Tibial nerve (tissue), 4 donors: ENCODE measurements at regions not wholly inside any gene's neighbourhood (a gene's known extent, or its start where the extent isn't known, plus 50 kb on each side); places are given as distances from the start of the nearest gene placed in this dataset.

ENCODE experiments used
- DNase-seq, 2 donors: peaks; one replicate each; pipeline ENCODE4 v3.0.0-alpha.2; 2019; ENCODE audit warnings: low spot score in 2 of 2
- H3K27ac ChIP-seq, 4 donors: fragments of 200-600 bp; sonication (generic) in 3 of 4; one replicate each; pipeline ENCODE4 v1.5.1; 2017 to 2019; ENCODE audit warnings: mild to moderate bottlenecking in 1 of 4
- H3K27me3 ChIP-seq, 2 donors: fragments of 200-600 bp; sonication (generic) in 1 of 2; one replicate each; pipeline versions ENCODE4 v1.5.1 to v1.6.0; 2017 to 2019
- H3K36me3 ChIP-seq, 3 donors: fragments of 200-600 bp; sonication (generic); one replicate each; pipeline ENCODE4 v1.5.1; 2018 to 2019
- H3K4me1 ChIP-seq, 4 donors: fragments of 200-600 bp; sonication (generic) in 3 of 4; one replicate each; pipeline ENCODE4 v1.5.1; 2017 to 2019
- H3K4me3 ChIP-seq, 4 donors: fragments of 200-600 bp; sonication (generic) in 3 of 4; one replicate each; pipeline ENCODE4 v1.5.1; 2017 to 2019; ENCODE audit warnings: mild to moderate bottlenecking in 1 of 4, moderate library complexity in 1 of 4
- H3K9me3 ChIP-seq, 4 donors: fragments of 200-600 bp; sonication (generic) in 3 of 4; one replicate each; pipeline ENCODE4 v1.5.1; 2017 to 2019
- EP300 ChIP-seq, 2 donors: sonication (generic); formaldehyde crosslinking; IDR thresholded peaks; one replicate each; pipeline ENCODE4 v1.6.1; 2017; ENCODE audit warnings: antibody characterized with exemption in 2 of 2, mild to moderate bottlenecking in 1 of 2
- POLR2A ChIP-seq, 2 donors: fragments of 450-650 bp; IDR thresholded peaks; one replicate each; pipeline ENCODE4 v1.6.1; 2017; ENCODE audit warnings: antibody characterized with exemption in 2 of 2, mild to moderate bottlenecking in 2 of 2, moderate library complexity in 2 of 2
- WGBS, 2 donors: methylation state at CpG; one replicate each; pipeline ENCODE4 v1.1.5; 2018; 5-methylcytosine and 5-hydroxymethylcytosine counted together
- TF ChIP-seq, protein P1 (sequence below), 5 experiments: fragments of 200-600 bp in 3 of 5; fragments of 450-650 bp in 2 of 5; sonication (generic) in 3 of 5; IDR thresholded peaks; one replicate each; pipeline ENCODE4 v1.5.1; 2016 to 2019; ENCODE audit warnings: antibody characterized with exemption in 5 of 5, mild to moderate bottlenecking in 3 of 5, moderate library complexity in 2 of 5

DNA sequence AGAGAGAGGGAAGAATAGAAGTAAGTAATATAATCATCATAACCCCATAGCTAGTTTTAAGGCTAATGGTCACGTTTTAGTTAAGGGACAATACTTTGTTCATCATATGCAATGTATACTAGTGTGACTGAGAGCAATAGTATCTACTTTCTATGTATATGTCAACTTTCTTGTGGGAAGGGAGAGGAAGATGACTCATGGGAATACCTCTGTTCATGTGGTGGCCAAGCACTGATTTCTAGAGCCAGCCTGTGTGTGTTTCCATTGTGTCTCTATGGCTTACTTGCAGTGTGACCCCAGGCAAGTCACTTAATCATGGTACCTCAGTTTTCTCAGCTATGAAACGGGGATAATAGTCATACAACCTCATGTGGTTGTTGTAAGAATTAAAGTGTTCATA, 639.6 kb downstream of the CETN3 start:
- Histone ChIP-seq H3K36me3 (no peaks in the 10 kb centered on the region), H3K4me3 (no peak overlapping the region), H3K27ac (no peak overlapping the region), H3K27me3 (no peaks in the 10 kb centered on the region), H3K4me1 (no peaks in the 10 kb centered on the region), H3K9me3 (no peaks in the 10 kb centered on the region)
- TF ChIP-seq, protein P1, sequence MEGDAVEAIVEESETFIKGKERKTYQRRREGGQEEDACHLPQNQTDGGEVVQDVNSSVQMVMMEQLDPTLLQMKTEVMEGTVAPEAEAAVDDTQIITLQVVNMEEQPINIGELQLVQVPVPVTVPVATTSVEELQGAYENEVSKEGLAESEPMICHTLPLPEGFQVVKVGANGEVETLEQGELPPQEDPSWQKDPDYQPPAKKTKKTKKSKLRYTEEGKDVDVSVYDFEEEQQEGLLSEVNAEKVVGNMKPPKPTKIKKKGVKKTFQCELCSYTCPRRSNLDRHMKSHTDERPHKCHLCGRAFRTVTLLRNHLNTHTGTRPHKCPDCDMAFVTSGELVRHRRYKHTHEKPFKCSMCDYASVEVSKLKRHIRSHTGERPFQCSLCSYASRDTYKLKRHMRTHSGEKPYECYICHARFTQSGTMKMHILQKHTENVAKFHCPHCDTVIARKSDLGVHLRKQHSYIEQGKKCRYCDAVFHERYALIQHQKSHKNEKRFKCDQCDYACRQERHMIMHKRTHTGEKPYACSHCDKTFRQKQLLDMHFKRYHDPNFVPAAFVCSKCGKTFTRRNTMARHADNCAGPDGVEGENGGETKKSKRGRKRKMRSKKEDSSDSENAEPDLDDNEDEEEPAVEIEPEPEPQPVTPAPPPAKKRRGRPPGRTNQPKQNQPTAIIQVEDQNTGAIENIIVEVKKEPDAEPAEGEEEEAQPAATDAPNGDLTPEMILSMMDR (IDR thresholded peaks at IDR 0.05): no peak
- TF ChIP-seq POLR2A (IDR thresholded peaks at IDR 0.05) (no peak), EP300 (IDR thresholded peaks at IDR 0.05) (no peak)
- 79 to 80% methylated on average over 2 of the region's 2 CpGs for WGBS, 2 donors
- DNase-seq: no peak

- Histone ChIP-seq H3K9me3 (no peaks in the 10 kb centered on the region), H3K4me1 (no peaks in the 10 kb centered on the region), H3K27me3 (no peaks in the 10 kb centered on the region), H3K27ac (no peak overlapping the region), H3K4me3 (no peak overlapping the region), H3K36me3 (no peaks in the 10 kb centered on the region)
- TF ChIP-seq EP300 (IDR thresholded peaks at IDR 0.05): no peak
- TF ChIP-seq, protein P1 (IDR thresholded peaks at IDR 0.05): no peak
- TF ChIP-seq POLR2A (IDR thresholded peaks at IDR 0.05): no peak
- 44 to 59% methylated on average over 1 of the region's 1 CpG for WGBS, 2 donors
- no peak for DNase-seq
Measured at GRCh38 chr5:89759802-89760201, 649.8 kb downstream of the CETN3 start.

DNA sequence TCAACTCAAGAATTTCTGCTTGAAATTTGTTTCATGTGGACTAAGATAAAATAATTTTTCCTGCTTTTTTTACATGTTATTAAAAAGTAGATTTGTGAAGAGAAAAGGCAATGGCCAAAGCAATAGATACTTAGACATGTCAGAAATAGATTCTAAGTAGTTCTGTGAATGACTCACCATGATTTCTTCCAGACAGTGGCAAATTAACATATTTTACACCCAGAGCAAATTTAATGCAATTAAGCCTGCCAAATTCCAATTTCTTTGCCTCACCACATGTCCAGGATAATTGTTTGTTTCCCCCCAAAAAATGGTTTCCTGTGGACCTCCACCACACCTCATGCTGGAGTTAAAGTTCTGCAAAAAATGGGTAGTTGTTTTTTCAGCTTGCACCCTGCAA, 651.4 kb downstream of the CETN3 start:
- H3K36me3 ChIP-seq: no peaks in the 10 kb centered on the region
- no peak overlapping the region for H3K27ac ChIP-seq
- H3K27me3 ChIP-seq: no peaks in the 10 kb centered on the region
- H3K4me3 ChIP-seq: no peak overlapping the region
- DNase-seq: no peak
- H3K4me1 ChIP-seq: no peaks in the 10 kb centered on the region
- TF ChIP-seq POLR2A (IDR thresholded peaks at IDR 0.05): no peak
- no peak for TF ChIP-seq EP300 (IDR thresholded peaks at IDR 0.05)
- TF ChIP-seq, protein P1 (IDR thresholded peaks at IDR 0.05): no peak
- H3K9me3 ChIP-seq: no peaks in the 10 kb centered on the region

GRCh38 chr5:89756955-89757354, 652.6 kb downstream of the CETN3 start:
- WGBS, 2 donors: 64 to 67% methylated on average over 5 of the region's 5 CpGs

DNA sequence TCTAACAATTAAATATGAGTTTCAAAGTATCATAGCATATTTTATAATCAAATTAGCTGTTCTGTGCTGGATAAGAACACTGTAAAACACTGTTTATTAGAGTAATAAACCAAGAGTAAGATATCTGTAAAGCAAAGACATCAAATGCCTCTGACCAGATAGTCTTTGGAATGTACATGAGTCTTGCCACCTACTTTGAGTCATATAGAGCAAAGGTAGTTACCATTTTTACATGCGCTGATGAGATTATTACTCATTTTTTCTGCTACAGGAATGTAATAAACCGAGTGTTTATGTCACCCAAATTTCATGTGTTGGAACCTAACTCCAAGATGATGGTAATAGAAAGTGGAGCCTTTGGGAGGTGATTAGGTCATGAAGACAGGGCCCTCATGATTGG, 654.5 kb downstream of the CETN3 start:
- H3K36me3 ChIP-seq: no peaks in the 10 kb centered on the region
- no peaks in the 10 kb centered on the region for H3K27me3 ChIP-seq
- WGBS, 2 donors: 87 to 91% methylated on average over 2 of the region's 2 CpGs
- H3K4me3 ChIP-seq: no peak overlapping the region
- TF ChIP-seq, protein P1 (IDR thresholded peaks at IDR 0.05): no peak
- TF ChIP-seq EP300 (IDR thresholded peaks at IDR 0.05) (no peak), POLR2A (IDR thresholded peaks at IDR 0.05) (no peak)
- H3K9me3 ChIP-seq: no peaks in the 10 kb centered on the region
- H3K4me1 ChIP-seq: no peaks in the 10 kb centered on the region
- H3K27ac ChIP-seq: no peak overlapping the region
- no peak for DNase-seq

More at GRCh38 chr5:89756955-89757354, 652.6 kb downstream of the CETN3 start:
- Histone ChIP-seq H3K27me3 (no peaks in the 10 kb centered on the region), H3K27ac (no peak overlapping the region), H3K9me3 (no peaks in the 10 kb centered on the region), H3K36me3 (no peaks in the 10 kb centered on the region), H3K4me1 (no peaks in the 10 kb centered on the region), H3K4me3 (no peak overlapping the region)
- DNase-seq: no peak
- TF ChIP-seq, protein P1 (IDR thresholded peaks at IDR 0.05): no peak
- TF ChIP-seq EP300 (IDR thresholded peaks at IDR 0.05) (no peak), POLR2A (IDR thresholded peaks at IDR 0.05) (no peak)
